Amniotic stem cell (primary cell): ENCODE measurements at regions not wholly inside any gene's neighbourhood (a gene's known extent, or its start where the extent isn't known, plus 50 kb on each side); places are given as distances from the start of the nearest gene placed in this dataset.
"Not testable (repeated sequence)": the region's sequence is repeated elsewhere in the genome, so short reads cannot be mapped to it uniquely, and the experiment has no call there.

Source experiments
- DNase-seq: peaks from one replicate; lab custom pipeline; 2025; lab: John Stamatoyannopoulos, UW

DNA sequence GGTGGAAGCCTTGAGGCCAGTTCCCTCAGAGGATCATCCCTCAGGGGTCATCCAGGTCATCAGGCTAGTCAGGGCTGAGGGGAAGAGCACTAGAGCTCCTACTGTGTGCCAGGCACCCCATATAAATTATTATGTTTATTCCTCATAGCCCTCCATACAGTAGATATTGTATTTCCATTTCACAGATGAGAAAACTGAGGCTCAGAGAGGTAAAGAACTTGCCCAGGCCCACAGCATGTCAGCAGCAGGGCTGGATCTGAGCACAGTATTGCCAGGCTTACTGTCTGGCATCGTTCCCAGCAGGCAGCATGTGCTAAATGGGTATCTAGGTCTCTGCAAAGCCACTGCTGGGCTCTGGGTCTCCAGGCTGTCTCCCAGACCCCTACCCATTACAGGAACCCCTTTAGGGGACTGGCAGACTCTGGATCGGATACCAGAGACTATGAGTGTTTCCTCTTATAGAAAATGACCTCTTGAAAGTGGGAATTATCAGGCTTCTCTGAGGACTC lies 153.3 kb downstream of the PTPRU start:
- no peak for DNase-seq

DNA sequence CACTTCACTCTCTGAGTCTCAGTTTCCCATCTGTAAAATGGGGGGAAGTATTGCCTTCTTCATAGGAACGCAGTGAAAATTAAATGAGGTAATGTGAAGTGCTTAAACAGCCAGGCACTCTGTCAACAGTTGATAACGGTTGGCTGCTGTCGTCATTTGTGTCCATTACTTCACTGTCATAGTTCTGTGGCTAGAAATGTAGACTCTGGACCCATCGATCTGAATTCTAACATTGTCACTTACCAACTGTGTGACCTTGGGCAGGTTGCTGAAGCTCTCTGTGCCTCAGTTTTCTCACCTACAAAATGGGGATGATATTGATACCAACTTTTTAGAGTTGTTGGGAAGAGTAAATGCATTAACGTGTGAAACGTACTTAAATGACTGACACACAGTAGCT lies 152.6 kb downstream of the PTPRU start:
- no peak for DNase-seq

DNA sequence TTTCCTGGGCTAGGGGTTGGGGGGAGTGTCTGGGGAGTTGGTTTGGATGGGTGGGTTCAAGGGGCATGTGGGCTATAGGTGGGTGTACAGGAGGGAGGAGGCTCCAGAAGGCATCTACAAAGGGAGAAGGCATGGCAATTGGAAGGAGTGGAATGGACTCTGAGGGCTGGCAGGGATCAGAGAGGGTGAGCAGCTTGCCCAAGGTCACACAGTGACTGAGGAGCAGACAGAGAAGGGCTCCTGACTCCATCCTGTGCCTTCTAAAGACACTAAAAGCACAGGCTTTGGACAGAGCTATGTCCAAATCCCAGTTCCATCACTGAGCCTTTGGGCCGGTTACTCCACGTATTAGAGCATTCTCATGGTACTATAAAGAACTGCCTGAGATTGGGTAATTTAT lies 151.8 kb downstream of the PTPRU start:
- DNase-seq = no peak

DNA sequence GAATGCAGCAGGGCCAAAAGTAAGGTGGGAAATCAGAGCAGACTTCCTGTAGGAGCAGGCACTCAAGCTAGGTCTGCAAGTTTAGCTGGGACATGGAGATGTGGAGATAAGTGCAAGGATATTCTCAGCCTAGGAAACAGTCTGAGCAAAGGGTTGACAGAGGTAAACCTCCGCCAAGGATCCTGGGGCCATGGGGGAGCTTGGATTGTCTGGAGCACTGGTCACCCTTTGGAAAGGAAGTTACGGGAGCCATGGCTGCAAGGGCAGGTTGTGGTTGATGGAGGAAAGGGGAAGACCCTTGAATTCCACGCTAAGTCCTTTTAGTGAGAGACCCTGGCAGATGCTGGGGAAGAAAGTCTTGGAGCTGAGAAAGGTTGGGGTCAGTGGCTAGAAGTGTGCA lies 150.9 kb downstream of the PTPRU start:
- no peak for DNase-seq

DNA sequence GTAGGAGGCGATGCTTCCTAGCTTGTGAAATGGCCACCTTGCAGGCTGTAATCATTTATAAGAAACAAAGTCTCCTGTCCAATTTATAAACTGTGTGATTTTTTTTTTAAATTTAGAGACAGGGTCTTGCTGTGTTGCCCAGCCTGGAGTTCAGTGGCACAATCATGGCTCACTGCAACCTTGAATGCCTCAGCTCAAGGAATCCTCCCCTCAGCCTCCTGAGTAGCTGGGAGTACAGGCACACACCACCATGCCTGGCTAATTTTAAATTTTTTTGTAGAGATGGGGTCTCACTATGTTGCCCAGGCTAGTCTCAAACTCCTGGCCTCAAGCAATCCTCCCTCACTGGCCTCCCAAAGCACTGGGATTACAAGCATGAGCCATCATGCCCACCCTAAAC lies 150.1 kb downstream of the PTPRU start:
- not testable (repeated sequence) for DNase-seq

DNA sequence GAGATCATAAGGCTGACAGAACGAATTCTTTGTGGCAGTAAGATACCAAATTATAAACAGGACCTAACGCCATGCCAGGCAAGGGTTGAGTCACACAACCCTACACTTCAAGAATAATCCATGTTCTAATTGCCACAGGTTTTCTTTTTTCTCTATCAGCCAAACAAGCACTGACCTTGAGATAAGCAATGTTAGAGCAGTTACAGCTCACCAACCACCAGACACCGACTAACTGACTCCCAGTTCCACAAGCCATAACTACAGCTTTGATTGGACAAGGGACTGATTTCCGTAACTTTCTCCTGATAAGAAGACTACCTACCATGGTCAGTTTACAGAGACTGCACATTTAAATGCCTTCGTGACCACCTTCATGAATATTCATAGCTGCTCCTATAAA lies 149.6 kb downstream of the PTPRU start:
- no peak for DNase-seq

DNA sequence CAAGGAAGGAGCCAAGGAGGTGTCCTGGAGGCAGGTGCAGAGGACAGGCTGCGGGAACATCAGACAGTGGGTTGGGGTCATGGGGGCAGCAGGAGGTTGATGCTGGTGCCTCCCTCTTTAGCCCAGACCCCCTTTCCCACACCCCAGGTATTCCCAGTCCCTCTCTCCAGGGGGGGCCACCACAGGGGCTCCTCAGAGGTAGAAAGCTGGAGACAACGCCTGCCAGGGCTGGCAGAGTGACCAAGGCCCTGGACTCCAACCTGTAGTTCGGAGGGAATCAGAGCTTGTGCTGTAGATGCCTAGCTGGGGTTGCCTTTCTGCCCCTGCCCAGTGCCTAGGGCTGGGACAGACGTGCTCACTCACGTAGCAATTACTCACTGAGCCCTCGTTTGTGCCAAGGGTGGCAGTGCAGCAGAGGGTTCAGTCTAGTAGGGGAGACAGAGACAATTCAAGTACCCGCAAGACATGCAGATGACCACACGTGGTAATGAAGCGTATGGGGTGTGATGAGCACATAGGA lies 148.2 kb downstream of the PTPRU start:
- DNase-seq = no peak

DNA sequence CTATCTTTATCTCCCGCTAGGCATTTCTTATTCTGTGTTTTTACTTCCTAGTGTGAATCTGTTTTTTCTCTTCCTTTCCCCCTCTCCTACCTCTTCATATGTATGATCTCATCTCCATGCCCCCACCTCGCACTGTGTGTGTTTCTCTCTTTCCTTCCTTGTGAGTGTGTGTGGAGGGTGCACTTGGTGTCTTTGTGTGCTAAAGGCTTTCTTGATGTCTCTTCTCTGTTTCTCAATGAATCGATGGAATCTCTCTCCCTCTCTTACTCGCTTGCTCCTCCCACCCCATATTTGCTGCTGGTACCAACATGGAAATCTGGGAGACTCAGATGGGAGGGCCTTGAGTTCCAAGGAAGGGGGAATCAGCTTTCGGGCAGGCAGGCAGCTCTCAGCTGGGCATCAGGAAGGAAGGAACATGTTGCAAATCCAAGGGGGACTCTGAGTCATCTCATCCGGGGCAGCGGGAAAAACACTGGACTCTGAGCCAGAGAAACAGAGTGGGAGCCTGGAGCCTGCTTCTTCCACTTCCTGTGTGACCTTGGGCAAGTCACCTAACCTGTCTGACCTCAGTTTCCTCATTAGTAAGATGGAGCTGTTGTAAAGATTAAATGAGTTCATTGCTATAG lies 147.5 kb downstream of the PTPRU start:
- no peak for DNase-seq

DNA sequence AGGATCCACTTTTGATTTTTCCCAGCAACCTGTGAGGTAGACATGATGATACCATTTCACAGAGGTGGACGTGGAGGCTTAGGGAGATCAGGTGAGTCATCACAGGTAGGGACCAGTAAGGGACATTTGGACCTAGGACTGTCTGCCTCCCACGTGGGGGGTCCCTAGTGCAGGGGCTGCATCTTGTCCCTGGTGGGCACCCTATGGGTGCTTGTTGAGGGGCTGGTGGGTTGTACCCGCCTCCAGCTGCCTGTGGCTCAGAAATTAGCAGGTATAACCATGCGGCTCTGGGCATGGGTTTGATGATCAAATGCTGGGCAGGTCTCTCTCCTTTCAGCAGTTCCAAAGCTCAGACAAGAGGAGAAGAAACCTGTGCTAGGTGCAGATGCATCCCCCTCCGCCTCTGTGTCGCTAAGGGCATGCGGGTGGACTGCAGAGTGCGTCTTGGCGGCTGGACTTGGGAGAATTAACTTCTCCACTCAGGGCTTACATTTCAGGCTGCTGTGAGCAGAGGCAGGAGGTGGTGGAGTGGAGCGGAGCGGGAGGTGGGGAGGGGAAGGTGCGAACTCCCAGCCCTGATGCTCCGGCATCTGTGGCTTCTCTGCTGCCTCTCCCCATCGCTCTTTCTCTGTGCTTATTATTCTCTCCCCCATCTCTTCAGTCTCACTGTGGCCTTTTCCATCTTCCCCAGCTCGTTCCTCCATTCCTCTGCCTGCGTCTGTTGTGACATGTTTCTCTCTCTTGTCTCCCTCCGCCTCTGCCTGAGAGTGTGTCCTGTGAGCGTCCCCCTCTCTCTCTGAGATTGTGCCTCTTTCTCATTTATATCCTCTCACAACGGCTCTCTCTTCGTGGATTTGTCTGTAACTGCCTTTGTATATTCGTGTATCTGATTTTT lies 146.8 kb downstream of the PTPRU start:
- DNase-seq = no peak

DNA sequence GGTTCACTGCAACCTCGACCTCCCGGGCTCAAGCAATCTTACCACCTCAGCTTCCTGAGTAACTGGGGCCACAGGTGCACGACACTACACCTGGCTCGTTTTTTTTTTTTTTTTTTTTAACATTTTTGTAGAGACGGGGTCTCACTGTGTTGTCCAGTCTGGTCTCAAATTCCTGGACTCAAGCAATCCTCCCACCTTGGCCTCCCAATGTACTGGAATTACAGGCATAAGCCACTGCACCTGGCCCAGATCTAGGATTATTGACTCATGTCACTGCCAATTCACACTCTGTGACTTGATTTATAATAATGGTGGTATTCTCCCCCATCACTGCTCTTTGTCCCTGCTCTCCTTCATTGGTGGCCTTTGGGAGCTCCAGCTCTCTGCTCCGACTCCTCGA lies 145.1 kb downstream of the PTPRU start:
- no peak for DNase-seq

DNA sequence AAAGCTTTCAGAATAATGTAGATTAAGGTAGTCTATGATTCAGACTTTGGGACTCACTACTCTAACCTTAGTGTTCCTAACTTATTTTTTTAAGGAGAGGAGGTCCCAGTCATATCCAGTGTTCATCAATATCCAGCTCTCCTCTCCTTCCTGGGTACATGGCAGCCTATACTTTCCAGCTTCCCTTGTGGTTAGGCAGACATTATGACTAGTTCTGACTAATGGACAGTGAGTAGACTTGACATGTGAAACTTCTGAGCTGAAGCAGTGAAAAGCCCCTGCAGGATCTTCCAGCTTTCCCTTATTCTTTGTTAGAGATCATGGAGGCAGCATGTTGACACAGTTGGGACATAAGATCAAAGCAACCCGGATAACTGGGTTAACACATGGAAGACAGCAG lies 144.2 kb downstream of the PTPRU start:
- no peak for DNase-seq

DNA sequence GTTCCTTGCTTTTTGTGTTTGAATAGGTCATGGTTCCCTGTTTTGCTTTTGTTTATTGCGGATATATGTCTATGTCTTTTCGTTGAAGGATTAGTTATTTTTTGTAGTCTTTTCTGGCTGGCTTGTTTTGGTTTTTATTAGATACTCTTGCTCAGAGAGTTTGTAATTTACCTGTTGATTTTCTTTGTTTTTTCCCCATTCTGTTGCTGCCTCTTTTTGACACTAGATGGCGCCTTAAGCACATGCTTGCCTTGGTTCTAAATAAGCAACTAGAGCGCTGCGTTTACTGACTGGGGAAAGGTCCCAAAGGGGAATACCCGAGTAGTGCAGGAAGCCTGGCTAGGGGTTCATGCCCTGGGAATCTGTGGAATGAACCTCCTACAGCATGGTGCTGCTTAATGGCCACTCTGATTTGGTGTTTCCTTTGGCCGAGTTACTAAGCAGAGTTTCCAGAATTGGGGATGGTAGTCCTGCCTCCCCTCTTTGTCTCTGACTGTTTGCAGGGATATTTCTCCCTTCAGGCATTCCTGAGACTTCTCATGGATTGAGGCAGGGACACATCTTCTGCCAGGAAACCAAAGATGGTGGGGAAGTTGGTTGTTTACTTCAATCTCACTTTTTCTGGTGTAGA lies 143.2 kb downstream of the PTPRU start:
- DNase-seq = no peak
